ENCODE measurements at regions not wholly inside any gene's neighbourhood (a gene's known extent, or its start where the extent isn't known, plus 50 kb on each side); places are given as distances from the start of the nearest gene placed in this dataset.

- TF ChIP-seq CTCF (IDR thresholded peaks at IDR 0.05) = no peak
- no peak for TF ChIP-seq POLR2AphosphoS5 (IDR thresholded peaks at IDR 0.05)
Measured at GRCh38 chr17:13785981-13786598, 184.4 kb upstream of the HS3ST3A1 start.
